ENCODE measurements at regions not wholly inside any gene's neighbourhood (a gene's known extent, or its start where the extent isn't known, plus 50 kb on each side); places are given as distances from the start of the nearest gene placed in this dataset.

- POLR2A ChIA-PET: no interaction called here
- no peak for TF ChIP-seq CTCF (IDR thresholded peaks at IDR 0.05; ENCODE audit: unreplicated experiment)
- CTCF ChIA-PET: no interaction called here
- Mint-ChIP-seq H3K27ac (ENCODE audit: low read depth, unreplicated experiment) (no peak overlapping the region), H3K36me3 (ENCODE audit: insufficient read depth, unreplicated experiment) (no peaks in the 10 kb centered on the region), H3K27me3 (ENCODE audit: insufficient read depth, unreplicated experiment) (peaks cover 49% of the 10 kb centered on the region), H3K4me3 (ENCODE audit: unreplicated experiment) (no peak overlapping the region), H3K9me3 (ENCODE audit: unreplicated experiment) (no peaks in the 10 kb centered on the region), H3K4me1 (ENCODE audit: insufficient read depth, unreplicated experiment) (no peaks in the 10 kb centered on the region)
- DNase-seq (ENCODE audit: unreplicated experiment): no peak
- intact Hi-C loops (cut with micrococcal nuclease): no loop called here
- BruUV-seq (replicated peaks): no TSS peak
These were observed 88.1 kb upstream of the HIVEP3 start for GRCh38 chr1:42006836-42007235.

- Mint-ChIP-seq H3K4me1 (ENCODE audit: insufficient read depth, unreplicated experiment) (no peaks in the 10 kb centered on the region), H3K9me3 (ENCODE audit: unreplicated experiment) (no peaks in the 10 kb centered on the region), H3K36me3 (ENCODE audit: insufficient read depth, unreplicated experiment) (no peaks in the 10 kb centered on the region), H3K4me3 (ENCODE audit: unreplicated experiment) (no peak overlapping the region), H3K27ac (ENCODE audit: low read depth, unreplicated experiment) (no peak overlapping the region), H3K27me3 (ENCODE audit: insufficient read depth, unreplicated experiment) (peaks cover 42% of the 10 kb centered on the region)
- DNase-seq (ENCODE audit: unreplicated experiment): no peak
- ChIA-PET CTCF (no interaction called here), POLR2A (interaction anchor here (0.9 kb wide), 1 partner anchor 9 kb away, joined by 3 read pairs; no protein-coding TSS in a partner anchor)
- intact Hi-C loops (cut with micrococcal nuclease): no loop called here
- BruUV-seq (replicated peaks): no TSS peak
- no peak for TF ChIP-seq CTCF (IDR thresholded peaks at IDR 0.05; ENCODE audit: unreplicated experiment)
These were observed 87.4 kb upstream of the HIVEP3 start for GRCh38 chr1:42006093-42006492.

GRCh38 chr1:42005530-42005929, 86.8 kb upstream of the HIVEP3 start:
- Mint-ChIP-seq H3K27ac (ENCODE audit: low read depth, unreplicated experiment) (no peak overlapping the region), H3K4me3 (ENCODE audit: unreplicated experiment) (no peak overlapping the region), H3K27me3 (ENCODE audit: insufficient read depth, unreplicated experiment) (peaks cover 39% of the 10 kb centered on the region), H3K4me1 (ENCODE audit: insufficient read depth, unreplicated experiment) (no peaks in the 10 kb centered on the region), H3K9me3 (ENCODE audit: unreplicated experiment) (no peaks in the 10 kb centered on the region), H3K36me3 (ENCODE audit: insufficient read depth, unreplicated experiment) (no peaks in the 10 kb centered on the region)
- no TSS peak for BruUV-seq (replicated peaks)
- POLR2A ChIA-PET: interaction anchor here (0.9 kb wide), 1 partner anchor 9 kb away, joined by 3 read pairs; no protein-coding TSS in a partner anchor
- intact Hi-C loops (cut with micrococcal nuclease): no loop called here
- DNase-seq (ENCODE audit: unreplicated experiment): no peak
- CTCF ChIA-PET: no interaction called here
- no peak for TF ChIP-seq CTCF (IDR thresholded peaks at IDR 0.05; ENCODE audit: unreplicated experiment)

GRCh38 chr1:42004860-42005259, 86.1 kb upstream of the HIVEP3 start:
- no peaks in the 10 kb centered on the region for H3K36me3 Mint-ChIP-seq (ENCODE audit: insufficient read depth, unreplicated experiment)
- H3K4me1 Mint-ChIP-seq (ENCODE audit: insufficient read depth, unreplicated experiment): no peaks in the 10 kb centered on the region
- no peak for DNase-seq (ENCODE audit: unreplicated experiment)
- H3K9me3 Mint-ChIP-seq (ENCODE audit: unreplicated experiment): no peaks in the 10 kb centered on the region
- no TSS peak for BruUV-seq (replicated peaks)
- POLR2A ChIA-PET: no interaction called here
- H3K27me3 Mint-ChIP-seq (ENCODE audit: insufficient read depth, unreplicated experiment): peaks cover 32% of the 10 kb centered on the region
- no peak overlapping the region for H3K27ac Mint-ChIP-seq (ENCODE audit: low read depth, unreplicated experiment)
- CTCF ChIA-PET: interaction anchor here (1.0 kb wide), 1 partner anchor 45 kb away, joined by 3 read pairs; no protein-coding TSS in a partner anchor
- no peak for TF ChIP-seq CTCF (IDR thresholded peaks at IDR 0.05; ENCODE audit: unreplicated experiment)
- intact Hi-C loops (cut with micrococcal nuclease): no loop called here
- no peak overlapping the region for H3K4me3 Mint-ChIP-seq (ENCODE audit: unreplicated experiment)

All from MCF 10A (cell line).